Skeletal muscle satellite cell (primary cell): ENCODE measurements at regions not wholly inside any gene's neighbourhood (a gene's known extent, or its start where the extent isn't known, plus 50 kb on each side); places are given as distances from the start of the nearest gene placed in this dataset.
"Not testable (repeated sequence)": the region's sequence is repeated elsewhere in the genome, so short reads cannot be mapped to it uniquely, and the experiment has no call there.

Source experiments
- H3K27me3 ChIP-seq: 2 replicates; pipeline ENCODE4 v1.7.0; 2013; ENCODE audit warnings: low read length; ENCODE audit not compliant: control insufficient read depth, insufficient read depth
- H3K36me3 ChIP-seq: 2 replicates; pipeline ENCODE4 v1.7.0; 2013; ENCODE audit warnings: mild to moderate bottlenecking, control low read depth, low read length; ENCODE audit not compliant: insufficient read depth
- H3K4me1 ChIP-seq: 2 replicates; pipeline ENCODE4 v1.7.0; 2013; ENCODE audit warnings: low read length; ENCODE audit not compliant: control insufficient read depth, insufficient read depth
- H3K4me2 ChIP-seq: 2 replicates; pipeline ENCODE4 v1.7.0; 2013; ENCODE audit warnings: mild to moderate bottlenecking, low read length
- H3K4me3 ChIP-seq: 2 replicates; pipeline ENCODE4 v1.7.0; 2013; ENCODE audit warnings: low read length
- H3K9ac ChIP-seq: 2 replicates; pipeline ENCODE4 v1.7.0; 2013; ENCODE audit warnings: mild to moderate bottlenecking, low read depth, low read length, moderate library complexity
- H3K9me3 ChIP-seq: replicated peaks from 2 replicates; pipeline ENCODE4 v1.7.0; 2013; ENCODE audit warnings: mild to moderate bottlenecking, control low read depth, low read length

DNA sequence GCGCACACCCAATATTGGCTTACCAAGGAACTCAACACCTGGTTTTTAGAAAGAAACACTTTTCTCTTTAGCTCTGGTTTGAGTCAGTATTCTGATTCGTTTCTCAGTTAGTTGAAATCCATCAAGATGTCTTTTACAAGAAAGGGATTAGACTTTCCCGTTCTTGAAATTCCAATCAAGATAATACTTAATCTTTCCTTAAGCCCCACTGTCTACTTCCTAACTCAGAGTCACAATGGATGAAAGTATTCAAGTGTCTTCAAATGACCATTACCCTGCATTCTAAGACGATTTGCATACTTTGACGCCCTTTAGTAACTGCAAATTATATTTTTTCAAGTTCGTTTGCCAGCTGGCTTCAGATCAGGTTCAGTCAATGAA is 189.8 kb downstream of the USP22 start:
- no peaks in the 10 kb centered on the region for H3K9me3 ChIP-seq
- H3K9ac ChIP-seq: no peak overlapping the region
- H3K4me3 ChIP-seq: no peak overlapping the region
- H3K36me3 ChIP-seq: no peaks in the 10 kb centered on the region
- peaks cover 3% of the 10 kb centered on the region for H3K4me1 ChIP-seq
- peak overlapping the region; percentile 68 for H3K4me2 ChIP-seq
- peaks cover 51% of the 10 kb centered on the region for H3K27me3 ChIP-seq

DNA sequence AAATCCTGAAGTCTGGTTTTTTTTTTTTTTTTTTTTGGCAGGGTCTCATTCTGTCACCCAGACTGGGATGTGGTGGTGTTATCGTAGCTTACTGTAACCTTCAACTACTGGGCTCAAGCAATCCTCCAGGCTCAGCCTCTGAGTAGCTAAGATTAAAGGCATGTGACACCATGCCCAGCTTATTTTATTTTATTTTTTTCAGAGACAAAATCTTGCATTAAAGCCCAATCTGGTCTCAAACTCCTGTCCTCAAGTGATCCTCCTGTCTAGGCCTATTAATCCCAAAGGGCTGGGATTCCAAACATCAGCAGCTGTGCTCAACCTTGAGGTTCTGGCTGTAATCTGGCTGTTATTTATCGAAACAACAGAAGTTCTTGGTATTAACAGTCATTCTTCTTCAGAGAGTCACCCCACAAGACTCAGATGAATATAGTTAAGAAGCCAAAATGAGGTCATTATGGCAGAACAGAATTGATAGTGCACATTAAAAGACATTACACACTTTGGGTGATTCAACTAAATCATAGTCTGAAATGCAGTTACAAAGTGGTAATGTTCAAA is 186.8 kb downstream of the USP22 start:
- H3K4me3 ChIP-seq, H3K9me3 ChIP-seq, H3K9ac ChIP-seq: not testable (repeated sequence)

DNA sequence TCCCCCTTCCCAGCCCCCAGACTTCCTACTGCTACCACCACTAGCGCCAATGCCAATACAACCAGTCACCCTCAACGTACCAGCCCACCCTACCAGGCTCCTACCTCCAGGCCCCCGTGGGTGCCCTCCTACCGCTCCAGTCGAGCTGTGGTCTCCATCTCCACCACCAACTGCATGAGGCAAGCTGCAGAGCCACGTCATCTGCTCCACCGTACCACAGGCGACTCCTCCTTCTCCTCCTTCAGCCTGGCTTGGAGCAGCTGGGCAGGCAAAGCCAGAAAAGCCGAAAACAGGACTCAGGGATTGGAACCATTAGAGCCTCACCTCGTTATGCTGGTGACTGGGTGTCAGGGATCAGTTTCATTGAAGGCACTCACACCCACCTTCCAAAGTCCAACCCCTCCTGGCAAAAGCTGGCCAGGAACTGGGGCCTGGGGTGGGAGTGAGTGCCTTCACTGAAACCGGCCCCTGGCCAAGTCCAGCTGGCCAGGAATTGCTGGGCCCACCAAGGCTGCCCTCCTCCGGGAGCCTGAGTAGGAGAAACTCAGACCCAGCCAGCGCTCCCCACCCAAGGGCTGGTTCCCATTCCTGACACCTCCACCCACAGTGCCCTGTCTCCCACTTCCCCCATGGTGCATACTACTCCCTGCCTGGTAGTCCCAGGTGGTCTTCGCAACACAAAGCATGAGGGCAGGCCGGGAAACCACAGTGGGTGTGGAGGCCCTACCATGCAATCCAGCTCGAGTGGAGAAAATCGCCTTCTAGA is 176.2 kb downstream of the USP22 start:
- not testable (repeated sequence) for H3K9me3 ChIP-seq, H3K4me3 ChIP-seq, H3K9ac ChIP-seq, H3K36me3 ChIP-seq, H3K4me1 ChIP-seq, H3K27me3 ChIP-seq, H3K4me2 ChIP-seq

More for the DNA sequence above, 186.8 kb downstream of the USP22 start:
- H3K4me1 ChIP-seq, H3K4me2 ChIP-seq, H3K36me3 ChIP-seq: not testable (repeated sequence)
- peaks cover 35% of the 10 kb centered on the region for H3K27me3 ChIP-seq

DNA sequence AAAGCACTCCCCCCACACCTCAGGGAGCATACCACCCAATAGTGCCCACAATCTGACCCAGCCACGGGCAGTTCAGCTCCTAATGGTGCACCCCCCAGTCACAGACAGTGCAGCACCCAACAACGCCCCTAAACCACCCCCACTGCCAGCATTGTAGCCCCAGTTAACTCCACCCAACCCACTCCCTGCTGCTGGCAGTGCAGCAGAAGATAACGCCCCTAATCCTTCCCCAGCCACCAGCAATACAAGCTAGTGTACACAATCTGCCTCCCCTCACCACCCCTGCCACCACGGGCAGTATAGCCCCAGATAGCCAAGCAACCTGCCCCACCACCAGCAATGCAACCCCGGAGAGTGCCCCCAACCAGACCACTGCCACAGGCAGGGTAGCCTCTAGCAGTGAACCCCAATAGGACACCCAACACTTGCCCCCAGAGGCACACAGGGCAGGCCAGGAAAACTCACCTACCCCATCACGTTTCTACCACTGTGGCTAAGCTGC is 175.3 kb downstream of the USP22 start:
- not testable (repeated sequence) for H3K36me3 ChIP-seq, H3K4me3 ChIP-seq, H3K4me2 ChIP-seq, H3K9me3 ChIP-seq, H3K27me3 ChIP-seq, H3K4me1 ChIP-seq, H3K9ac ChIP-seq

DNA sequence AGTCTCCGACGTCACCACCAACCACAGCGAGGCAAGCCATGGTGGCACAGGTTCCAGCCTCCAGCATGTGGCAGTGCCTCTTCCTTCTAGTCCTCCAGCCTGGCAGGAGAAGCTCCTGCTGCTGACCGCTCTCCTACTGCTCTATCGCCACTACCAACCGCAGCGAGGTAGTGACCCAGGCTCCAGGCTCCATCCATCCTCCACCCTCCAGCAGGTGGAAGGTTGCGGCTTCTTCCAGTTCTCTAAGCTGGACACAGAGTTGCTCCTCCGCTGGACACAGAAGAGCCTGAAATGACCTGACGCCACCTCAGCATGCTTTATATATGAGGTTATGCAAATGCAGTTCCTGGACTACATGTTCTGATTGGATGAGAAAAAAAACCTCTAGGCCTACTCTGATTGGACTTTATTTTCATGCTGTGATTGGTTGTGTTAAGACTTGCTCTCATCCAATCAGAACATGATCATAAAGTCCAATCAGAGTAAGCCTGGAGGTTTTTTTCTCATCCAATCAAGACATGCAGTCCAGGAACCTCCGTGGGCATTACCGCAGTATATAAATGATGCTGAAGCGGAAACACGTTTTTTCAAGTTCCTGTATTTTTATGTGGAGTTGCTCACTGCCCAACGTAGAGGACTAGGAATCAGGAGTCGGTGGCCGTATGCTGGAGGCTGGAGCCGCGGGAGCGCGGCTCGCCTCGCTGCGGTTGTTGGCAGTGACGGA is 174.7 kb downstream of the USP22 start:
- not testable (repeated sequence) for H3K27me3 ChIP-seq, H3K4me1 ChIP-seq, H3K9ac ChIP-seq, H3K4me3 ChIP-seq, H3K36me3 ChIP-seq, H3K9me3 ChIP-seq, H3K4me2 ChIP-seq

DNA sequence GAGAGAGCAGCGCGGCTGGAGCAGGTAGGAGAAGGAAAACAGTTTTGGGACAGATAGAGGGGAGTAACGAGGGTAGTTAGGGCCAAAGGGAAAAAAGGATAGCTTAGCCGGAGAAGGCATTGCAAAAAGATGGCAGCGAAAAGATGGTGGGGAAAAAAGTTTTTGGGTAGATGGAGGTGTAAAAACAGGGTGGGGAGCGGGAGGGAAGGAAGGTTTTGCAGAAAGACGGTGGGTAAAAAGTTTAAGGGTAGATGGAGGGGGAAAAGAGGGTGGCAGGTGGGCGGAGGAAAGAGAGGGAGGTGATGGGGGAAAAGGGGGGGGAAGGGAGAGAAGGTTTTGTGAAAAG is 174.2 kb downstream of the USP22 start:
- not testable (repeated sequence) for H3K4me2 ChIP-seq, H3K9me3 ChIP-seq, H3K4me3 ChIP-seq, H3K4me1 ChIP-seq, H3K36me3 ChIP-seq, H3K9ac ChIP-seq, H3K27me3 ChIP-seq

DNA sequence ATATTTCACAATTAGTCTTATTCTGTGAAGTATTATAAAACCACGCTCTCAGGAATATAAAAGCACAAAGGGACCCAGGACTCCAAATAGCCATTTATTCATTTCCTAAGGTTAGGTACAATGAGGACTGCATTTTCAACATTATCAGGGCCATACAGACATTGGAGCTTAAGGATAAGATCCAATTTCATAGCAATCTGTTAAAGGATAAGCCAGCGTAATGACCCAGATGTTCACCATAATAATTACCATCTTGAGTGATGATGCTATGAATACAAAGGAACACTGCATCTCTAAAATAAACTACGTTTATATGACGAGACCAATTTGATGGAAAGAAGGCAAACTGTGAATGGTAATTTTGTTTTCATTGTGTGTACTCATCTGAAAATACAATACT is 169.6 kb downstream of the USP22 start:
- H3K4me2 ChIP-seq, H3K4me3 ChIP-seq, H3K4me1 ChIP-seq, H3K36me3 ChIP-seq, H3K9me3 ChIP-seq, H3K9ac ChIP-seq: not testable (repeated sequence)
- peaks cover 17% of the 10 kb centered on the region for H3K27me3 ChIP-seq

DNA sequence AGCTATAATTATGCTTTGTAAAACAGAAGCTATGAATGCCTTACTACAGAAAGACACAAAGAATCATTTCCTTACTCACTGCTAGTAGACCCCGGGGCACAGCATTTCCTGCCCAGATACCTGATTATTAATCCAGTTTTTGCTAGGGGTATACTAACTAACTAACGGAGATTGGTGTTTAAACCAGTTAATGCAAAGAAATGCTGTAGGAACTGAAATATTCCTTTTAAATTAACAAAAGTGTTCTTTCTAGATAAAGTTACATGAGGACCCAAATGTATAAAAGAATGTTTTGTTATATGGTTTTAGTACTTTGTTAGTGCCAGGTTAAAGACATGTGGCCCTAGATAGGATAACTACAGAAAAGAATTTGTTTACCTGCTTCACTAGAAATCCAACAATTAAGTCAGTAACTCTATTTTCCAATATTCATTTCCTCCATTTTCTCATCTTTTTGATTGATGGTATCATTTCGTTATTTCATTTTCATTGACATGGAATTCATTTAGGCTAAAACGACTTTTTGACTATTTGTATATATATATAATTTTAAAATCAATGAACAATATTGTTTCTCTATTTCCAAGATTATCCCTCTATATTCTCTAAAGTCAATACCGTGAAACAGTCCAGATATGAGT is 169.0 kb downstream of the USP22 start:
- H3K9me3 ChIP-seq, H3K9ac ChIP-seq, H3K4me1 ChIP-seq, H3K4me2 ChIP-seq, H3K36me3 ChIP-seq, H3K4me3 ChIP-seq: not testable (repeated sequence)
- H3K27me3 ChIP-seq: peaks cover 17% of the 10 kb centered on the region

DNA sequence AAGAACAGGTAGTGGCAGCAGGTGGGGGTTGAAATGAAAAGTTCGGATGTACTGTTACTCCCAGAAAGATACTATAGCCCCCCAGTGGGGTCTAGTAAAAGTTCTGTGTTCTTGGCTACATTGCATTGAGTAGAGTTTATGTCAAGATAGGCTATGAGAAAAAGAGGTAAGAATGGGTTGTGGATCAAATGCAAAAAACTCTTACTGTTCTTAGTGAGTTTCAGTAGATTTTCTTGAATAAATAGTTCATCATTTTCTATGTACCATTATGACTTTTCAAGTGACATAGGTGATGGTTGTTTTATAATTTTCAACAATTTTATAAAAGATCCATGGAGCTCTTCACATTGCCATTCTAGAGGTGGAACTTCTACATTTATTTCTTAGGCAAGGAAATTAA is 165.4 kb downstream of the USP22 start:
- not testable (repeated sequence) for H3K36me3 ChIP-seq, H3K4me2 ChIP-seq, H3K4me1 ChIP-seq, H3K4me3 ChIP-seq, H3K9me3 ChIP-seq, H3K9ac ChIP-seq
- peaks cover 33% of the 10 kb centered on the region for H3K27me3 ChIP-seq

DNA sequence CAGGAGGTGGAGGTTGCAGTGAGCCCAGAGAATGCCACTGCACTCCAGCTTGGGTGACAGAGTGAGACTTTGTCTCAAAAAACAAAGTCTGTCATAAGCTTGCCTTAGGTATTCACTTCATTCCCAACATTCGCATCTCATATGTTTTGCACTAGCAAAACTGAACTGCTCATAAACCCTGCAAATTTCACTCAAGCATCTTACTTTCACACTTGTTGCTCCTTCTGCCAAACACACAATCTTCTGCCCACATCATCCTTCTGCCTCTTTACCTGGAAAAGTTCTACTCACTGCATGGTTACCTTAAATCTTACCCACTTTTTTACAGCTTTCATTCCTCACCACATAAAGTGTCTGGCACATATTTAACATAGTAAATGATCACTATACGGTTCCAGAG is 152.5 kb downstream of the USP22 start:
- H3K36me3 ChIP-seq: no peaks in the 10 kb centered on the region
- no peak overlapping the region for H3K9ac ChIP-seq
- H3K4me1 ChIP-seq: no peaks in the 10 kb centered on the region
- peaks cover 21% of the 10 kb centered on the region for H3K27me3 ChIP-seq
- H3K4me2 ChIP-seq: no peak overlapping the region
- H3K9me3 ChIP-seq: no peaks in the 10 kb centered on the region
- H3K4me3 ChIP-seq: no peak overlapping the region

DNA sequence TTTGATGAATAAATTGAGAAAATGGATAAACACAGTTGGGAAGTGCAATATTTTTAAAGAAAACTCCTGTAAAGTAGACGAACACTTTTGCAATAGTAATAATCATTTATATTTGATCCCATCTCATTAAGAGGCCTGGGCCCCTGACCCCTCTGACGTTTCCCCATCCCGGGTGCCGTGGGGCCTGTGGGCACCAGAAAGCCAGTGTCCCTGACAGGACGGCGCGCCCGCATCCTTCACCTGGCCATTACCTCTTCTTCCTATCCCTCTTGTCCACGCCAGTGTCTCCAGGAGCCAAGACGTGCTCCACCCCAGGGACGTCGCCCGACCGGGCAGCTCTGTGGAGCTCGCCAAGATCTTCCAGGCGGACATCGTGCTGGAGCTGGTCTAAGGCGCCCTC is 147.4 kb downstream of the USP22 start:
- H3K9ac ChIP-seq, H3K4me2 ChIP-seq, H3K36me3 ChIP-seq, H3K4me1 ChIP-seq, H3K27me3 ChIP-seq, H3K4me3 ChIP-seq, H3K9me3 ChIP-seq: not testable (repeated sequence)
